ENCODE measurements at regions not wholly inside any gene's neighbourhood (a gene's known extent, or its start where the extent isn't known, plus 50 kb on each side); places are given as distances from the start of the nearest gene placed in this dataset.

DNA sequence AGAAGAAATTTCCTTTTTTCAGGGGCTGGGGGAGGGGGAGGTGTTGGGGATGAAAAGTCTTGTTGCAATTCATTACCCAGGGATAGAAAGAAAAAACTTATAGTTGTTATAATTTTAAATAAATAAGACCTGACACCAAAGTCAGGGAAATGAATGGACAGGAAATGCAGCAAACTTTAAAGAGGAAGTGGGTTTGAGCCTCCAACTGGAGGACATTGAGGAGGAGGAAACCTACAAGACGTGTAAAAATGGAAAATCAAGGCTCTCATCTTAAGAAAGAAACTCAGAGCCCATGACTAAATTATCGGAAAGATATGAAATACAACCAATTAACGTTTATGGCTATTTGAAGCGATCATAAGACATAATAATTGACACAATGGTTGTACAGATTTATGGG, 54.4 kb downstream of the NIBAN1 start:
- no peak for DNase-seq (ENCODE audit: low read depth in 2 of 2, low spot score in 1 of 2)

DNA sequence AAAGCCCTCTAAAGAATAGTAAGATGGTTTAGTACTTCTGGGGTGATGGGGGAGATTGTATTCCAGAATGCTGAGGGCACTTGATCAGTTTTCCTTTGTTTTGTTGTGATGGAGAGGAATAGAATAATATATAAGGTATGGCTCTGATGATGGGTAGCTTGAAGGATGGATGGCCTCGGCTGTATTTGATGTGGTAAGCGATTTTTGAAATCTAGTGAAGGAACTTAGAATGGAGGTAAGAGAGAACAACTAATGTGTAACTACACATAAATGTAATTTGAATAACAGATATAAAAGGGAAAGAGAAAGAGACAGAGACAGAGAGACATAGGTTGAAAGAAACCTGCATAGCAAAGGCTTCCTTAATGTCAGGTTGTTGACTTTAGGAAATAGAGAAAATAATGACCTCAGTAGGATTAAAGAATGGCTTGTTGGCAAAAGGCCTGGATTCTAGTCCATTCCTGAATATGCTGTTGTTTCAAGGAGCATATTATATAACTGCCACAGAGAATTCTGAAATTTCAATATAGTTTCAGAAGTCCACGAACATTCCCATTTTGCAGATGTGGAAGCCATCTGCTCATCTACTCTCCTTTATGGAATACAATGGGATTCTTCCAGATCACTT, 58.7 kb downstream of the NIBAN1 start:
- no peak for DNase-seq (ENCODE audit: low read depth in 2 of 2, low spot score in 1 of 2)

DNA sequence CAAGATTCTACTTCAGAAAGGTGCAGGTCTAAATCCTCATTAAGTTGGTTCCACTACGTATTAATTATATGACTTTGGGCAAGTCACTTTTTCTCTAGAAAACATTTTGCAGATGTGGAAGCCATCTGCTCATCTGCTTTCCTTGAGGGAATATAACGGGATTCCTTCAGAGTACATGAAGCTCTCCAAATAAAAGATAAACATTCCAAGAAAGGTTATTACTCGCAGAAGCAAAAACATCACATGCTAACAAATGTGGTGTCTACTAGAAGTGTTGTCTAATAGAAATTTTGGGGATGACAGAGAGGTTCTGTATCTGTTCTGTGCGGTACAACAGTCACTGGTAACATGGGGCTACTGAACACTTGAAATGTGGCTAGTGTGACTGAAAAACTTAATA, 60.2 kb downstream of the NIBAN1 start:
- no peak for DNase-seq (ENCODE audit: low read depth in 2 of 2, low spot score in 1 of 2)

DNA sequence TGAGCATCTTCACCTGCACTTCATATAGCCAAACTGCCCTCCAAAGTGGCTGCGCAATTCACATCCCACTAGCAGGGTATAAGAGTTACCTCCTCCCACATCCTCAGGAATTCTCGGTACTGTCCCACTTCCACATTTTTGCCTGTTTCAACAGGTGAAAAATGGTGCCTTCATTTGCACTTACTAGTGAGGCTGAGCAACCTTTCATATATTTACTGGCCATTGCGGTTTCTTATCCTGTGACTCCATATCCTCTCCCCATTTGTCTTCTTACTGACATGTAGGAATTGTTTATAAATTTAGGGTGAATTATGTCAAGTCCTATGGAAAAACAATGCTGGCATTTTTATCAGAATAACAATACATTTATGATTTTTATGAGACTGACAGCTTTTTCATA, 61.9 kb downstream of the NIBAN1 start:
- DNase-seq (ENCODE audit: low read depth in 2 of 2, low spot score in 1 of 2) = no peak

DNA sequence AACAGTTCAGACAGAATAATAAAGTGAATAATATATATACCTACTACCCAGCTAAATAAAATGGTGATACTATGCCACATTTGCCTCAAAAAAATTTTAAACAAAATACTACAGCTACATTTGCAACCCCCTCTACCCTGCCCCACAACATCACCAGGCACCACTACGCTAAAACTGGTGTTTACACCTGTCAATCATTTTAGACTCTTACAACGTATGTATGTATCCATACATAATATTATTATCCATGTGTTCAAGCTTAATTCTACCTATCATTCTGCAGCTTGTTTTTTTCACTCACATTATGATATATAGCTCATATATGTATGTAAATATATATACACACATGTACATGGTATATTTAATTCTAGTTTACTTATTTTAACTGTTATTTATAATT, 62.5 kb downstream of the NIBAN1 start:
- DNase-seq (ENCODE audit: low read depth in 2 of 2, low spot score in 1 of 2) = no peak

DNA sequence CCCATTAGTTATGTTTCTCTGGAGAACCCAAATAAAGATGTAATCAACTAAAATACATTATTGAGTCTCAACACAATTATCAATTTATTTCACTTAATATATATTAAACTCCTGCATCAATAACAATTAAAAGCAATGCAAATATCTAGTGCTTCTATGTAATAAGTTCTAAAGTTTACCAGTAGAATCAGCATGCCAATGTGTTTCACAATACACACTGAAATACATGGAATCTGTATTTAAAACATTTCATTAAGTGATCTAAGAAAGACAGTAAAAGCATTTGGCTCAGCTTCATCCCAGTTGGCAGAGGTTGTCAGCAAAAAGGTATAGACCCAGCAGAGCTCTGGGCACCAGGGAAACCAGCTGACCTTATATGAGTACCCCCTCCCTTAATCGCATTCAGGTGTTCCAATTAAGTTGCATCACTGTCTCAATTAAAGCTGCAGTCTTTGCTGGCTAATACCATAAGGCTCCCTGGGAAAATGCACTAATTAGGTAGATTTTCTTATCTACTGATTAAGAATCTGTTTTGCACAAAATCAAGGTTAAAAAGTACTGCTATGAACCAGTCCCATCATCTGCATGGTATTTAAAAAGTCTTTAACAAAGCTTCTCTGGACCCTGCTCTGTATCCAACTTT, 63.1 kb downstream of the NIBAN1 start:
- no peak for DNase-seq (ENCODE audit: low read depth in 2 of 2, low spot score in 1 of 2)

DNA sequence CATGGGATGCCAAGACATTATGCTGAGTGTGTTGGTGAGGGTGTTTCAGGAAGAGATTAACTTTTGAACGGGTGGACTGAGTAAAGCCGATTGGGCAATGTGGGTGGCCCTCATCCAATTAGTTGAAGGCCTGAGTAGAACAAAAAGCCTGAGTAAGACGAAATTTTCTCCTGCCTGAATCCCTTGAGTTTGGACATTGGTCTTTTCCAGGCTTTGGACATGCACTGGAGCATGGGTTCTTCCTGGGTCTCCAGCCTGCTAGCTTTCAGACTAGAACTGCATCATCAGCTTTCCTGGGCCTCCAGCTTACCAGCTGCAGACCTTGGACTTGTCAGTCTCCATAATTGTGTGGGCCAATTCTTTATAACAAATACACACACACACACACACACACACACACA, 63.6 kb downstream of the NIBAN1 start:
- no peak for DNase-seq (ENCODE audit: low read depth in 2 of 2, low spot score in 1 of 2)

DNA sequence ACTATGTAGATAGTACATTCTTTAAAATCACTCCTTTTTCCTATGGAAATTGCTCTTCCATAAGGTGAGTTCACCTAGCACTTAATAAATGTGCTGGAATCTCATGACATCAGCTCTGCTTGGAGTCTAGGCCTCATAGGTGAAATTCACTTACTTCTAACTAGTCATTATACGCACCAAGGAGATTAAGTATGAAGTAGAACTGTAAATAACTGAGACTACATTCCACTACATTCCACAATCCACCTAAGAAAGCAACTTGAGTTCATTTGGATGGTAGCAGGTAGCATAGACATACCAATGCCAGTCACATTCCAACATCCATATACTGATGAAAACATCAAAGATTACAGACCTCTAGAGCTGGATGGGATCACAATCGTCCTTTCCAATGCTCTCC, 64.3 kb downstream of the NIBAN1 start:
- no peak for DNase-seq (ENCODE audit: low read depth in 2 of 2, low spot score in 1 of 2)

DNA sequence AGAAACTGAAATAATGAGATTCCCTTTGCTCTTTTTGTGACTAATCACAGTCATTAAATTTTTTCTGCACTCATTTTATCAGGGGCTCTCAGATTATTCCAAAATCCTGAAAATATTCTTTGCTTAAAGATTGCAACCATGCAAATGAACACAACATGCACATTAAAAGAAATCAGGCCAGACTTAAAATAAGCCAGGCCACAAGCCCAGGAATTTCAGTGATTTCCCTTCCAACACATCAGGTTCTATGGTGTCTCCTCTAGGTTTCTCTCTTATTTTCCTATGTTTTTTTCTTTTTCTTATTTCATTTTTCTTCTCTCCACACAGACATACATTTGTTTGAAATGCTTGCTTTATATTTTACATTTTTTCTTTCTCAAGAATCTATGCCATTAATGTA, 65.3 kb downstream of the NIBAN1 start:
- DNase-seq (ENCODE audit: low read depth in 2 of 2, low spot score in 1 of 2) = no peak

DNA sequence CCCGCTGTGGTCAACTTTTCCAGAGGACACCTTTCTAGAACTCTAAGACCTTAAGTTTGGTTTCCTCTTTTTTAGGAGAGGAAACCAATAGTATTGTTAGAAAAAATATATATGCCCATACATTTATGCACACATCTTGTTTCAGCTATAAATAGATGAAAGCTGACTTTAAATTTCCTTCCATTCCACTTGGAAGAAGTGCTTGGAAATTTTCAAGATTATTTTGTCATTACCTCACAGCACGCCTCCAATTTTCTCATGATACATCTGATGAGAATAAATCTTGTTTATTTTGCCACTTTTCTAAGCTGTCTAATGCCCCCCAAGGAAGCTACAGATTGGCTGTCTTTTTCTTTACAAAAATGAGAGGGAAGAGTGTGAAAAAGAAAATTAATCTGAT, 65.8 kb downstream of the NIBAN1 start:
- no peak for DNase-seq (ENCODE audit: low read depth in 2 of 2, low spot score in 1 of 2)

DNA sequence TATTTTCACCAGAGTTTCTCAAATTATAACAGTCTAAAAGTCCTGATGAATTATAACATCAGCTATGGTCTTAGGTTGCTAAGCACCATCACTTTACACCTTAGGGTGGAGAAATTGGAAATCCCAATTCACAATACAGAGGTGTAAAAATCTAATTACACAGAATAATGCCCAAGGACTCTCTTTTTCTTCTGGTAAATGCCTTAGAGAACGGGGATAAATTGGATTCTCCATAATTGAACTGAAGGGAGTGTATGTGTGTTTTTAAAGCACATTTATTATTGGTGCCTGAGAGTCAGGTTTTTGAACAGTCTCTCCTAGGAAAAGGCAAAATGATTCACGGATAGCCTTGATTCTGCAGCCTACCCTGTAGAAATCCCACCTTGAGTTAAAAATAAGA, 66.8 kb downstream of the NIBAN1 start:
- no peak for DNase-seq (ENCODE audit: low read depth in 2 of 2, low spot score in 1 of 2)

DNA sequence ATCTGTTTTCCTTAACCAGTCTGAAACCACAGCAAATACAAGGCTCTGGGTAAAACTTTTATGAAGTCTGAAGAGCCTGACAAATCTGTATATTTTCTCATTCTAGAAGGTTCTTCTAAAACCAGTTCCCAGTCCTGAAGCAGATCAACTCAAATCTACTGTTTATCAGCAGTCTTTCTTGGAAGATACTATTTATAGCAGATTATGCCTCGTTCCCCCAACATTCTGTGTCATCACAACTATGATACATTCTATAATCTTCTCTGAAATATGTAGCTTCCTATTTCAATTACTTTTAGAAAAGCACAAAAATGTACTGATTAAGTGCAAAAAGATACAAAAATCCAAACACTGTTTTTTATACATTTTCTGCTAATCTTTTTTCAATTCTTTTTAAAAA, 67.5 kb downstream of the NIBAN1 start:
- no peak for DNase-seq (ENCODE audit: low read depth in 2 of 2, low spot score in 1 of 2)

DNA sequence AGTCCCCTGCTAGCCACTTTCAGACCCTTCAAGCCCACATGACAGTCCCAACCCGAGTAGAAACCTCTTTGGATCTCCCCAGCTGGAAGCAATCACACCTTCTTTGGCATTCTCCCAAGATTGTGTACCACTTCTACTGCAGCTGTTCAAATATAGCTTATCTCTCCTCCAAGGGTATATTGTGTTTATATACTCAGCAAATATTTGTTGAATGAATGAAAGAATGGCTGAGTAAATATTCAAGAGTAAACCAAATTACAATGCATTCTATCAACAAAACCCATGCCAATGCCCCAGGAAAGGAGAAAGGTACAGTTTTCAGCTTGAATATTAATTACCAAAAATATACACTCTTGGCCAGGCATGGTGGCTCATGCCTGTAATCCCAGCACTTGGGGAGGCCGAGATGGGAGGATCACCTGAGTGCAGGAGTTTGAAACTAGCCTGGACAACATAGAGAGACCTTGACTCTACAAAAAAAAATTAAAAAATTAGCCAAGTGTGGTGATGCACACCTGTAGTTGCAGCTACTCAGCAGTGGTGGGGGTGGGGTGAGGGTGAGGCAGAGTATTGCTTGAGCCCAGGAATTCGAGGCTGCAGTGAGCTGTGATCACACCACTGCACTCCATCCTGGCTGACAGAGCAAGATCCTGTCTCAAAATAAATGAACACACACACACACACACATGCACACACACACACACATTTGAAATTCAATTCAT, 68.5 kb downstream of the NIBAN1 start:
- no peak for DNase-seq (ENCODE audit: low read depth in 2 of 2, low spot score in 1 of 2)

DNA sequence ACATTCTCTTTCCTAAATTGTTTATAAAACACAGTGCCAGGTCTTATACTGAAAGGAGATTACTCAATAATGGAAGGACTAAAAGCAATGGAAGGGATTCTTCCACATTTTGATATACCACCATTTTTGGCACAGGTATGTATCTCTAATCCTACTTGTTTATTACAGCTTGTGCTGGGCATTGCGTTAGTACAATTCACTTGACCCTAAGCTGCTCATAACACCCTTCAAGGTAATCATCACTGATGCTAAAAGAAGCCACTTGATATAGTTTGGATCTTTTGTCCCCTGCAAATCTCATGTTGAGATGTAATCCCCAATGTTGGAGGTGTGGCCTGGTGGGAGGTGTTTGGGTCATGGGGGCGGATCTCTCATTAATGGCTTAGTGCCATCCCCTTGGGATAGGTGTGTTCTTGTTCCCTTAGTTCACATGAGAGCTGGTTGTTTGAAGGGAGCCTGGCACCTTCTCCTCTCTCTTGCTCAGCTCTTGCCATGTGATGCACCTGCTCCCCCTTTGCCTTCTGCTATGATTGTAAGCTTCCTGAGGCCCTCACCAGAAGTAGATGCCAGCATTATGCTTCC, 71.1 kb downstream of the NIBAN1 start:
- no peak for DNase-seq (ENCODE audit: low read depth in 2 of 2, low spot score in 1 of 2)

DNA sequence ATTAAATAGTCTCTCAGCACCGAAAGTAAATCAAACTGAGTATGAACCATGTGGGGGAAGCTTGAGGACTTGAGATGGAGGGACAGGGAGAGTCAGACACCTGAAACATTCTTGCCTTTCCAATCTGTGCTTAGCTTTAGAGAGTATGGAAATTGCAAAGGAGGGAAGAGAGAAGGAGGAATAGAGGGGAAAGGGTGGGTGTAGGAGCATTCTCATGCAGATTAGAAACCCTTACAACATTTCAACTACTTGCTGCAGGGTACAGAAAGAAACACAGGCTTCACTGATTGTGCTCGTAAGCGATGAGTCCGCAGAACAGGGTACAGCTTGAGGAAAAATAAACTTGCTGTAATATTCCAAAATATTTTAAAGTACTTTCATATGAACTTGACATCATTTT, 73.8 kb downstream of the NIBAN1 start:
- DNase-seq (ENCODE audit: low read depth in 2 of 2, low spot score in 1 of 2) = no peak

DNA sequence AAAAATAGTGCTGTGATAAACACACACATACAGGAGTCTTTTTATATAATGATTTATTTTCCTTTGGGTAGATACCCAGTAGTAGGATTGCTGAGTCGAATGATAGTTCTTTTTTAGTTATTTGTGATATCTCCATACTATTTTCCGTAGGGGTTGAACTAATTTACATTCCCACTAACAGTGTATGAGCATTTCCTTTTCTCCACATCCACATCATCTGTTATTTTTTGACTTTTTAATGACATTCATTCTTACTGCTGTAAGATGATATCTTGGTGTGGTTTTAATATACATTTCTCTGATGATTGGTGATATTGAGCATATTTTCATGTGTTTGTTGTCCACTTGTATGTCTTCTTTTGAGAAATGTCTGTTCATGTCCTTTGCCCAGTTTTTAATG, 78.3 kb downstream of the NIBAN1 start:
- DNase-seq (ENCODE audit: low read depth in 2 of 2, low spot score in 1 of 2) = no peak

DNA sequence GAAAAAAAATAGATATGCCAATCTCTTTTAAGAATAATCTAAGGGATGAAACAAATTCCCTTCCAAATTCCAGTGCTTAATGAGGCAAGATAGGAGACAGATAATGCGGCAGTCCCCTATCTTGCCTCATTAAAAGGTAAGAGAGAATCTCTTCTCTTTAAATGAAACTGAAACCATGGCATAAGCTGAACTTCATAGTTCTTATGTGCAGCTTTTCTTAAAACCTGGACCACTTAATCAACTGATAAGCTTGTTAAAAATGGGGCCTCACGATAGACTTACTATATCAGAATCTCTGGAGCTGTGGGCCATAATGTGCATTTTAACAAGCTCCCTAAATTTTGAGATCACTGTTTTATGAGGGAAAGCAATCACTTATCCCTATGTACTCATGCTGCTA, 79.2 kb downstream of the NIBAN1 start:
- DNase-seq (ENCODE audit: low read depth in 2 of 2, low spot score in 1 of 2) = no peak

DNA sequence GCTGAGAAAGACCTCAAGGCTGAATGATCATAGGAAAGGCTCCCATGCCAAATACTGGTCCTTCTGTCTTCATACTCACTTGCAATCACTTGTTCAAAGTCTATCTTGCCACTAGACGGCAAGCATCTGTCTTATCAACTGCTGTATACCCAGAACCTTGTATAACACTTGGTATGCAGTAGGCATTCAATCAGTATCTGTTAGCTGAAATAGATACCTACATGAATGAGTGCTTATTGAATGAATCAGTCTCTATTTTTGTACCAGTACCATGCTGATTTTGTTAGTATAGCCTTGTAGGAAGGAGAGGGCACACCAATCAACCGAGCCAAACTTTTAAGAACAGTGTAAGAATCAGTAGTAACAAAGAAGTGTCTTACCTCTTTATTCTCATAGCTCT, 80.6 kb downstream of the NIBAN1 start:
- DNase-seq (ENCODE audit: low read depth in 2 of 2, low spot score in 1 of 2) = no peak

DNA sequence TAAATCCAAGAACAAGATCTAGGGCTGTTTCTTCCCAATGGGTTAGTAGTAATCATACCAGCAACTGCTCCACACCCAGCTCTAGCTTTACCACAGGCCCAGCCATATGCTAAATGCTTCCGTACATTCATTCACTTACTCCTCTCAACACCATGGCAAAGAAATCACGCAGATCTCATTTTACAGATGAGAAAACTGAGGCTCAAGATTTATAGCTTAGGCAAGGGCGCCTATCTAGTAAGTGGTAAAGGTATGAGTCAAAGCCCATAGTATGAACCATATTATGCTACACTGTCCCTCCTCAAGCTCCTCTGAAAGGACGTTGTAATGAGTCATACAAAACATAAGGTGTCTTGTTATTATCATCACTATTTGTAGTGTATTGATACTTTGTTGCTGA, 82.2 kb downstream of the NIBAN1 start:
- DNase-seq (ENCODE audit: low read depth in 2 of 2, low spot score in 1 of 2) = no peak

DNA sequence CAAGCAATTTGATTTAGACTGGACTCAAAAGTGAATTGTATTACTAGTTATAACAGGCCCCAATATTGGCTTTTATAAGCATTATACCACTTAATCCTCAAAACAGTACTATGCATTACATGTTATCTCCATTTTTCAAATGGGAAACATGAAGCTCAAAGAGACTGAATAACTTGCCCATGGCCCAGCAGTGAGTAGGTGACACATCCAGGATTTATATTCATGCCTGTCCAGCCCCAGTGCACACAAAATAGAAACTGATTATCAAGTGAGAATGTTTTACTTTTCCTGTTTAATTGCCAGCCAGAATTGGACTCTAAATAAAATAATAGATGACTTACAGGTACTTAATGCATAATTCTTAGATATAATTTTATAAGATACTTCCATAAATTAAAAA, 82.9 kb downstream of the NIBAN1 start:
- DNase-seq (ENCODE audit: low read depth in 2 of 2, low spot score in 1 of 2) = no peak

DNA sequence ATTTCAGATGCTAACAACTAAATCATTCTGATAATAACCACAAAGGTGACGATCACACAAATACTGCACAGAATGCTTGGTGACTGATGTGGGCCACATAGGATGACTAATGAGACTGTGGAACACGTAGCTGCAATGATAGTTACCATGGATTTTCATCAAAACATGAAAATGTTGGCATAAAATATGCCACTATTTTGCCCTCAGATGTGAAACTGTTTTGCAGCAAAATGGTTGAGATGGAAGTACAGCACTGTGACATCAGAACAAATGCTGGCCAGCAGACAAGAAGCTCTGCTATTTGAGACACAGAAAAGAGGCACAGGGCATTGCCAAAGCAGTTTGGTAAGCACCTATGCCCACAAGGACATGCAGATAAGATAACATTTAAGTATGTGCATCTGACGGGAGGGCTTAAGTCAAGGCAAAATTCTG, 83.8 kb downstream of the NIBAN1 start:
- no peak for DNase-seq (ENCODE audit: low read depth in 2 of 2, low spot score in 1 of 2)

DNA sequence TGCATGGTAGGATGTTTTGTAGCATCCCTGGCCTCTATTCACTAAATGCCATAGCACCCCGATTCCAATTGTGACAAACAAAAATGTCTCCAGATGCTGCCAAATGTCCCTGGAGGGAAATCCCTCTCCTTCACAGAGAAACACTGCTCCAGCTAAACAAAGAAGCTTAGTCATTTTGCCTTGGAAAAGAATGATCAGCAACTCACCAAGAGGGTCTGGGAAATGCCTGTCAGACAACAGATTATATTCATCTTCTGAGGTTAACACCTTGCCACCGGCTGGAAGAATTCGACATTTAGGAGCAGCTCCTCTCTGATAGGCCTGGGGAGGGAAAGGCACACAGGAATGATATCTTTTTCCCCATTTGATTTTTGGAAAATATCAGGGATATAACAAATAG, 84.4 kb downstream of the NIBAN1 start:
- DNase-seq (ENCODE audit: low read depth in 2 of 2, low spot score in 1 of 2) = no peak

Measured in stimulated activated CD8-positive, alpha-beta memory T cell treated with anti-CD3 and anti-CD28 coated beads, Interleukin-4, amount 100 ng/mL, for 4 hours (primary cell).